ENCODE measurements at regions not wholly inside any gene's neighbourhood (a gene's known extent, or its start where the extent isn't known, plus 50 kb on each side); places are given as distances from the start of the nearest gene placed in this dataset.

GRCh38 chr7:85535974-85536729, 349.3 kb upstream of the SEMA3D start:
- TF ChIP-seq, protein P1, sequence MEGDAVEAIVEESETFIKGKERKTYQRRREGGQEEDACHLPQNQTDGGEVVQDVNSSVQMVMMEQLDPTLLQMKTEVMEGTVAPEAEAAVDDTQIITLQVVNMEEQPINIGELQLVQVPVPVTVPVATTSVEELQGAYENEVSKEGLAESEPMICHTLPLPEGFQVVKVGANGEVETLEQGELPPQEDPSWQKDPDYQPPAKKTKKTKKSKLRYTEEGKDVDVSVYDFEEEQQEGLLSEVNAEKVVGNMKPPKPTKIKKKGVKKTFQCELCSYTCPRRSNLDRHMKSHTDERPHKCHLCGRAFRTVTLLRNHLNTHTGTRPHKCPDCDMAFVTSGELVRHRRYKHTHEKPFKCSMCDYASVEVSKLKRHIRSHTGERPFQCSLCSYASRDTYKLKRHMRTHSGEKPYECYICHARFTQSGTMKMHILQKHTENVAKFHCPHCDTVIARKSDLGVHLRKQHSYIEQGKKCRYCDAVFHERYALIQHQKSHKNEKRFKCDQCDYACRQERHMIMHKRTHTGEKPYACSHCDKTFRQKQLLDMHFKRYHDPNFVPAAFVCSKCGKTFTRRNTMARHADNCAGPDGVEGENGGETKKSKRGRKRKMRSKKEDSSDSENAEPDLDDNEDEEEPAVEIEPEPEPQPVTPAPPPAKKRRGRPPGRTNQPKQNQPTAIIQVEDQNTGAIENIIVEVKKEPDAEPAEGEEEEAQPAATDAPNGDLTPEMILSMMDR (conservative IDR thresholded peaks at IDR 0.05; ENCODE audit: low read depth, low read length), result no peak
- H3K36me3 ChIP-seq (ENCODE audit: insufficient read depth), result no peaks in the 10 kb centered on the region
- no peak overlapping the region for H3K27ac ChIP-seq
- H3K4me1 ChIP-seq (ENCODE audit: low read depth, poor library complexity, severe bottlenecking), result no peaks in the 10 kb centered on the region
- no peaks in the 10 kb centered on the region for H3K27me3 ChIP-seq (ENCODE audit: insufficient read depth, low read depth)
- no peak overlapping the region for H3K4me2 ChIP-seq
- H2AFZ ChIP-seq (ENCODE audit: low read depth), result no peak overlapping the region
- no peak overlapping the region for H3K4me3 ChIP-seq (IDR thresholded peaks at IDR 0.05; ENCODE audit: insufficient read depth, low read depth, low read length)
- H3K9ac ChIP-seq, result no peak overlapping the region
- H4K20me1 ChIP-seq (ENCODE audit: insufficient read depth), result no peaks in the 10 kb centered on the region
- no peaks in the 10 kb centered on the region for H3K79me2 ChIP-seq (ENCODE audit: insufficient read depth, low read depth)

DNA sequence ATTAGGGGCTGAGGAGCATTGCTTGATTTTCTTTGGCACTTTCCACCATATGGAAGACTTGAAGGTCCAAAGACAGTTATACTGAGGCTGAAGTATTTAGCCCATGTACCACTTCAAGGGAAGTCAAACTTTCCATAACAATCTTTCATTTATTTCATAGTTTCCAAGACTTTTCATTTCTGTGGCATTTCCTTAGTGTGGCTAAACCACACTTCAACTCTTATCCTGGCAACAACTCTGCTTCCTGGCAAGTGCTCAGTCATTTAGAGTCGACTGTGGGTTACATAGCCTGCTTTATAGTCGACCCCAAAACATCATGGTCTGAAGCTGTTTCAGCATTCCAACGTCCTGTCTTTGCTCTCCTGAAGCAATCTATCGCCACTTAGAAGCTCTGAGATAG, 343.0 kb upstream of the SEMA3D start:
- TF ChIP-seq, protein P1 (conservative IDR thresholded peaks at IDR 0.05; ENCODE audit: low read depth, low read length), result no peak
- Histone ChIP-seq H3K9ac (no peak overlapping the region), H3K4me2 (no peak overlapping the region), H3K4me1 (ENCODE audit: low read depth, poor library complexity, severe bottlenecking) (no peaks in the 10 kb centered on the region), H3K4me3 (IDR thresholded peaks at IDR 0.05; ENCODE audit: insufficient read depth, low read depth, low read length) (no peak overlapping the region), H3K36me3 (ENCODE audit: insufficient read depth) (no peaks in the 10 kb centered on the region), H3K27ac (no peak overlapping the region), H3K79me2 (ENCODE audit: insufficient read depth, low read depth) (no peaks in the 10 kb centered on the region), H2AFZ (ENCODE audit: low read depth) (no peak overlapping the region), H3K27me3 (ENCODE audit: insufficient read depth, low read depth) (no peaks in the 10 kb centered on the region), H4K20me1 (ENCODE audit: insufficient read depth) (no peaks in the 10 kb centered on the region)

- Histone ChIP-seq H3K79me2 (ENCODE audit: insufficient read depth, low read depth) (no peaks in the 10 kb centered on the region), H4K20me1 (ENCODE audit: insufficient read depth) (no peaks in the 10 kb centered on the region), H3K4me1 (ENCODE audit: low read depth, poor library complexity, severe bottlenecking) (no peaks in the 10 kb centered on the region), H3K27ac (no peak overlapping the region), H2AFZ (ENCODE audit: low read depth) (no peak overlapping the region), H3K4me2 (no peak overlapping the region), H3K36me3 (ENCODE audit: insufficient read depth) (no peaks in the 10 kb centered on the region), H3K9ac (no peak overlapping the region), H3K4me3 (IDR thresholded peaks at IDR 0.05; ENCODE audit: insufficient read depth, low read depth, low read length) (no peak overlapping the region), H3K27me3 (ENCODE audit: insufficient read depth, low read depth) (no peaks in the 10 kb centered on the region)
- TF ChIP-seq, protein P1 (conservative IDR thresholded peaks at IDR 0.05; ENCODE audit: low read depth, low read length), result no peak
These were observed 342.3 kb upstream of the SEMA3D start for GRCh38 chr7:85529201-85529600.

GRCh38 chr7:85528581-85528980, 341.7 kb upstream of the SEMA3D start:
- Histone ChIP-seq H3K27me3 (ENCODE audit: insufficient read depth, low read depth) (no peaks in the 10 kb centered on the region), H3K4me2 (no peak overlapping the region), H3K27ac (no peak overlapping the region), H3K36me3 (ENCODE audit: insufficient read depth) (no peaks in the 10 kb centered on the region), H4K20me1 (ENCODE audit: insufficient read depth) (no peaks in the 10 kb centered on the region), H3K9ac (no peak overlapping the region), H3K79me2 (ENCODE audit: insufficient read depth, low read depth) (no peaks in the 10 kb centered on the region), H3K4me1 (ENCODE audit: low read depth, poor library complexity, severe bottlenecking) (no peaks in the 10 kb centered on the region), H3K4me3 (IDR thresholded peaks at IDR 0.05; ENCODE audit: insufficient read depth, low read depth, low read length) (no peak overlapping the region), H2AFZ (ENCODE audit: low read depth) (no peak overlapping the region)
- TF ChIP-seq, protein P1 (conservative IDR thresholded peaks at IDR 0.05; ENCODE audit: low read depth, low read length), result no peak
